OCI-LY1 (cell line): ENCODE measurements at regions not wholly inside any gene's neighbourhood (a gene's known extent, or its start where the extent isn't known, plus 50 kb on each side); places are given as distances from the start of the nearest gene placed in this dataset.
"Not testable (repeated sequence)": the region's sequence is repeated elsewhere in the genome, so short reads cannot be mapped to it uniquely, and the experiment has no call there.

Source experiments
- H2AFZ ChIP-seq: fragments of 200-600 bp; sonication (generic), shearing (Covaris generic); 2 replicates; pipeline ENCODE4 v1.6.0; 2014; ENCODE audit warnings: antibody characterized with exemption, mild to moderate bottlenecking, low read length
- H3F3A ChIP-seq: fragments of 200-600 bp; sonication (generic), shearing (Covaris generic); 2 replicates; pipeline ENCODE4 v1.6.0; 2014; ENCODE audit warnings: mild to moderate bottlenecking, antibody characterized with exemption, low read length, moderate library complexity; ENCODE audit not compliant: insufficient read depth
- H3K27ac ChIP-seq: fragments of 200-600 bp; sonication (generic); 2 replicates; pipeline ENCODE4 v1.5.1; 2014; ENCODE audit warnings: low read length, mixed run types, mild to moderate bottlenecking, low read depth; ENCODE audit not compliant: poor library complexity, severe bottlenecking
- H3K27me3 ChIP-seq: fragments of 200-600 bp; sonication (generic); 2 replicates; pipeline ENCODE4 v1.6.0; 2014; ENCODE audit warnings: antibody characterized with exemption, mild to moderate bottlenecking, low read length, moderate library complexity; ENCODE audit not compliant: insufficient read depth
- H3K36me3 ChIP-seq: fragments of 200-600 bp; sonication (generic); 2 replicates; pipeline ENCODE4 v1.6.1; 2014; ENCODE audit warnings: mild to moderate bottlenecking, antibody characterized with exemption, low read length, moderate library complexity, mixed read lengths; ENCODE audit not compliant: insufficient read depth
- H3K4me1 ChIP-seq: fragments of 200-600 bp; sonication (generic); 2 replicates; pipeline ENCODE4 v1.5.1; 2014; ENCODE audit warnings: mild to moderate bottlenecking, low read length, moderate library complexity; ENCODE audit not compliant: insufficient read depth, severe bottlenecking
- H3K4me2 ChIP-seq: fragments of 200-600 bp; sonication (generic), shearing (Covaris generic); 2 replicates; pipeline ENCODE4 v1.6.1; 2014; ENCODE audit warnings: low read length
- H3K4me3 ChIP-seq: fragments of 200-600 bp; sonication (generic); 2 replicates; pipeline ENCODE4 v1.5.1; 2014; ENCODE audit warnings: low read length, low read depth, mild to moderate bottlenecking, mixed read lengths; ENCODE audit not compliant: poor library complexity, severe bottlenecking
- H3K79me2 ChIP-seq: fragments of 200-600 bp; shearing (Covaris generic); 2 replicates; pipeline ENCODE4 v1.6.1; 2016; ENCODE audit warnings: mixed run types, low read length, mixed read lengths; ENCODE audit not compliant: insufficient read depth
- H3K9ac ChIP-seq: fragments of 200-600 bp; sonication (generic), shearing (Covaris generic); 2 replicates; pipeline ENCODE4 v1.6.1; 2014; ENCODE audit warnings: mild to moderate bottlenecking, low read length, mixed read lengths
- H3K9me2 ChIP-seq: fragments of 200-600 bp; sonication (generic), shearing (Covaris generic); 2 replicates; pipeline ENCODE4 v1.6.1; 2014; ENCODE audit warnings: low read depth, mild to moderate bottlenecking, low read length, mixed read lengths
- H3K9me3 ChIP-seq: fragments of 200-600 bp; shearing (Covaris generic); 2 replicates; pipeline ENCODE4 v1.6.1; 2014; ENCODE audit warnings: low read length, mixed read lengths
- H4K20me1 ChIP-seq: fragments of 200-600 bp; sonication (generic), shearing (Covaris generic); 2 replicates; pipeline ENCODE4 v1.6.0; 2016; ENCODE audit warnings: mild to moderate bottlenecking, low read length; ENCODE audit not compliant: insufficient read depth
- CTCF ChIP-seq: fragments of 200-600 bp; sonication (generic), shearing (Covaris generic); IDR thresholded peaks from 2 replicates; pipeline ENCODE4 v1.5.1; 2017; ENCODE audit warnings: mild to moderate bottlenecking, antibody characterized with exemption, low read length, moderate library complexity, mixed read lengths
- EZH2 ChIP-seq: fragments of 200-600 bp; sonication (generic), shearing (Covaris generic); IDR thresholded peaks from 2 replicates; pipeline ENCODE4 v1.8.0; 2017; ENCODE audit warnings: borderline replicate concordance, mixed run types, mild to moderate bottlenecking, antibody characterized with exemption, low read length, moderate library complexity, mixed read lengths

GRCh38 chr5:82938901-82939725, 138.1 kb downstream of the TMEM167A start:
- H3K27ac ChIP-seq, result no peak overlapping the region
- H3K9me2 ChIP-seq, result no peaks in the 10 kb centered on the region
- no peaks in the 10 kb centered on the region for H3K4me1 ChIP-seq
- TF ChIP-seq EZH2, result no peak
- TF ChIP-seq CTCF, result no peak
- H3K36me3 ChIP-seq, result no peaks in the 10 kb centered on the region
- no peaks in the 10 kb centered on the region for H3F3A ChIP-seq
- no peaks in the 10 kb centered on the region for H3K9me3 ChIP-seq
- no peaks in the 10 kb centered on the region for H3K79me2 ChIP-seq
- no peak overlapping the region for H2AFZ ChIP-seq
- H4K20me1 ChIP-seq, result no peaks in the 10 kb centered on the region
- no peak overlapping the region for H3K9ac ChIP-seq
- no peak overlapping the region for H3K4me3 ChIP-seq
- no peak overlapping the region for H3K4me2 ChIP-seq
- H3K27me3 ChIP-seq, result no peaks in the 10 kb centered on the region

DNA sequence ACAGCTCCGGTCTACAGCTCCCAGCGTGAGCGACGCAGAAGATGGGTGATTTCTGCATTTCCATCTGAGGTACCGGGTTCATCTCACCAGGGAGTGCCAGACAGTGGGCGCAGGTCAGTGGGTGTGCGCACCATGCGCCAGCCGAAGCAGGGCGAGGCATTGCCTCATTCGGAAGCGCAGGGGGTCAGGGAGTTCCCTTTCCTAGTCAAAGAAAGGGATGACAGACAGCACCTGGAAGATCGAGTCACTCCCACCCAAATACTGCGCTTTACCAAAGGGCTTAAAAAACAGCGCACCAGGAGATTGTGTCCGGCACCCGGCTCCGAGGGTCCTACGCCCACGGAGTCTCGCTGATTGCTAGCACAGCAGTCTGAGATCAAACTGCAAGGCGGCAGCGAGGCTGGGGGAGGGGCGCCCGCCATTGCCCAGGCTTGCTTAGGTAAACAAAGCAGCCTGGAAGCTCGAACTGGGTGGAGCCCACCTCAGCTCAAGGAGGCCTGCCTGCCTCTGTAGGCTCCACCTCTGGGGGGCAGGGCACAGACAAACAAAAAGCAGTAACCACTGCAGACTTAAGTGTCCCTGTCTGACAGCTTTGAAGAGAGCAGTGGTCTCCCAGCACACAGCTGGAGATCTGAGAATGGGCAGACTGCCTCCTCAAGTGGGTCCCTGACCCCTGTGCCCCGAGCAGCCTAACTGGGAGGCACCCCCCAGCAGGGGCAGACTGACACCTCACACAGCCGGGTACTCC, 144.5 kb downstream of the TMEM167A start:
- H4K20me1 ChIP-seq, H3F3A ChIP-seq, H3K4me3 ChIP-seq, H3K27me3 ChIP-seq, H3K9ac ChIP-seq, H3K27ac ChIP-seq, H3K9me3 ChIP-seq, H3K4me2 ChIP-seq, H3K9me2 ChIP-seq, H2AFZ ChIP-seq, H3K79me2 ChIP-seq, H3K4me1 ChIP-seq, H3K36me3 ChIP-seq: not testable (repeated sequence)

DNA sequence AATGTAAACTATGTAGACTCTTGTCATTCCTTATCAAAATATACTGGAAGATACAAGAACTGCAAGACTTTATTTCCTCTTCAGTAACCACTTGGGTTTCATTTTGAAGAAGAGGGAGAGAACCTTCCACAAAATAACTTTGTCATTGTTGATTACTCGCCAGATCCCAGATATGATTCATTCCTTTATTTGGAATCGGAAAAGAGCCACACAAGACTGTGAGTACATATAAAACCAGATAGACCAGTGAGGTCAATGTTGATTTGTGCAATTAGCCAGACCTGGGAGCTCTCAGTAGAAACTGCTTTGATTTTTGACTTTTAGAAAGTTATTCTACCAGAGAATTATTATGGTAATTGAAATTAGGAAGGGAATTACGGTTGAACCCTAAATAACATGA, 146.1 kb downstream of the TMEM167A start:
- H2AFZ ChIP-seq, result no peak overlapping the region
- H3K9me3 ChIP-seq, result no peaks in the 10 kb centered on the region
- H3K9me2 ChIP-seq, result no peaks in the 10 kb centered on the region
- no peaks in the 10 kb centered on the region for H3K36me3 ChIP-seq
- no peaks in the 10 kb centered on the region for H4K20me1 ChIP-seq
- no peak overlapping the region for H3K4me3 ChIP-seq
- no peaks in the 10 kb centered on the region for H3K27me3 ChIP-seq
- no peak overlapping the region for H3K9ac ChIP-seq
- TF ChIP-seq EZH2 (no peak), CTCF (no peak)
- no peak overlapping the region for H3K4me2 ChIP-seq
- no peaks in the 10 kb centered on the region for H3K79me2 ChIP-seq
- no peaks in the 10 kb centered on the region for H3K4me1 ChIP-seq
- no peaks in the 10 kb centered on the region for H3F3A ChIP-seq
- H3K27ac ChIP-seq, result no peak overlapping the region
